HG03066 (cell line): ENCODE measurements at regions not wholly inside any gene's neighbourhood (a gene's known extent, or its start where the extent isn't known, plus 50 kb on each side); places are given as distances from the start of the nearest gene placed in this dataset.

Experiments
- ATAC-seq: cut with Tn5 transposase; IDR thresholded peaks from one replicate; pipeline ENCODE4 v1.9.1; 2021; ENCODE audit warnings: low read depth; ENCODE audit not compliant: unreplicated experiment

- ATAC-seq = no peak
These were observed 210.6 kb upstream of the CDH5 start for GRCh38 chr16:66155933-66156332.

- ATAC-seq = no peak
These were observed 211.7 kb upstream of the CDH5 start for GRCh38 chr16:66154801-66155200.

- ATAC-seq = no peak
These were observed 213.6 kb upstream of the CDH5 start for GRCh38 chr16:66152823-66153393.

- no peak for ATAC-seq
These were observed 214.3 kb upstream of the CDH5 start for GRCh38 chr16:66152181-66152580.

GRCh38 chr16:66150698-66151482, 215.6 kb upstream of the CDH5 start:
- ATAC-seq = no peak

GRCh38 chr16:66147291-66147690, 219.2 kb upstream of the CDH5 start:
- ATAC-seq = no peak

GRCh38 chr16:66146798-66147197, 219.7 kb upstream of the CDH5 start:
- no peak for ATAC-seq

GRCh38 chr16:66144641-66145040, 221.8 kb upstream of the CDH5 start:
- ATAC-seq = no peak

- ATAC-seq = no peak
These were observed 223.1 kb upstream of the CDH5 start for GRCh38 chr16:66143415-66143814.

GRCh38 chr16:66141885-66142284, 224.6 kb upstream of the CDH5 start:
- no peak for ATAC-seq

- no peak for ATAC-seq
These were observed 228.6 kb upstream of the CDH5 start for GRCh38 chr16:66137853-66138252.

GRCh38 chr16:66136841-66137240, 229.7 kb upstream of the CDH5 start:
- ATAC-seq = no peak

GRCh38 chr16:66135838-66136237, 230.7 kb upstream of the CDH5 start:
- ATAC-seq = no peak

GRCh38 chr16:66135421-66135831, 231.1 kb upstream of the CDH5 start:
- ATAC-seq = no peak

- ATAC-seq = no peak
These were observed 231.6 kb upstream of the CDH5 start for GRCh38 chr16:66134875-66135274.

- ATAC-seq = no peak
These were observed 232.7 kb upstream of the CDH5 start for GRCh38 chr16:66133643-66134338.

GRCh38 chr16:66131895-66132294, 234.6 kb upstream of the CDH5 start:
- no peak for ATAC-seq

- ATAC-seq = no peak
These were observed 235.2 kb upstream of the CDH5 start for GRCh38 chr16:66131156-66131807.

GRCh38 chr16:66130296-66130905, 236.1 kb upstream of the CDH5 start:
- ATAC-seq = no peak

- ATAC-seq = no peak
These were observed 237.3 kb upstream of the CDH5 start for GRCh38 chr16:66129196-66129595.

- ATAC-seq = no peak
These were observed 238.1 kb upstream of the CDH5 start for GRCh38 chr16:66128371-66128770.
